DOHH2 (cell line): ENCODE measurements at regions not wholly inside any gene's neighbourhood (a gene's known extent, or its start where the extent isn't known, plus 50 kb on each side); places are given as distances from the start of the nearest gene placed in this dataset.
"Not testable (repeated sequence)": the region's sequence is repeated elsewhere in the genome, so short reads cannot be mapped to it uniquely, and the experiment has no call there.

Experiments used
- H3F3A ChIP-seq: fragments of 200-600 bp; sonication (generic), shearing (Covaris generic); 2 replicates; pipeline ENCODE4 v1.6.0; 2016; ENCODE audit warnings: antibody characterized with exemption, mild to moderate bottlenecking; ENCODE audit not compliant: control insufficient read depth, insufficient read depth
- H3K27ac ChIP-seq: fragments of 200-600 bp; sonication (generic); 2 replicates; pipeline ENCODE4 v1.5.1; 2014; ENCODE audit warnings: low read depth, mild to moderate bottlenecking, low read length, moderate library complexity
- H3K27me3 ChIP-seq: fragments of 200-600 bp; sonication (generic); 2 replicates; pipeline ENCODE4 v1.6.1; 2014; ENCODE audit warnings: mild to moderate bottlenecking, low read length, mixed read lengths; ENCODE audit not compliant: control insufficient read depth
- H3K36me3 ChIP-seq: fragments of 200-600 bp; sonication (generic); 2 replicates; pipeline ENCODE4 v1.6.1; 2014; ENCODE audit warnings: mild to moderate bottlenecking, low read length, moderate library complexity, mixed read lengths; ENCODE audit not compliant: control insufficient read depth
- H3K4me1 ChIP-seq: fragments of 200-600 bp; sonication (generic); 2 replicates; pipeline ENCODE4 v1.6.1; 2014; ENCODE audit warnings: mild to moderate bottlenecking, low read length, mixed read lengths; ENCODE audit not compliant: control insufficient read depth
- H3K4me2 ChIP-seq: fragments of 200-600 bp; sonication (generic); 2 replicates; pipeline ENCODE4 v1.6.0; 2014; ENCODE audit warnings: mild to moderate bottlenecking, low read length, moderate library complexity
- H3K4me3 ChIP-seq: fragments of 200-600 bp; sonication (generic); 2 replicates; pipeline ENCODE4 v1.5.1; 2014; ENCODE audit warnings: mild to moderate bottlenecking, low read length, mixed read lengths
- H3K79me2 ChIP-seq: fragments of 200-600 bp; sonication (generic); 2 replicates; pipeline ENCODE4 v1.6.1; 2014; ENCODE audit warnings: mild to moderate bottlenecking, low read length, mixed read lengths; ENCODE audit not compliant: control insufficient read depth
- H3K9me2 ChIP-seq: fragments of 200-600 bp; sonication (generic); replicated peaks from 2 replicates; pipeline ENCODE4 v1.6.1; 2014; ENCODE audit warnings: mild to moderate bottlenecking, low read length, mixed read lengths; ENCODE audit not compliant: control insufficient read depth
- H3K9me3 ChIP-seq: fragments of 200-600 bp; sonication (generic); 2 replicates; pipeline ENCODE4 v1.6.1; 2014; ENCODE audit warnings: antibody characterized with exemption, low read length, mixed read lengths; ENCODE audit not compliant: control insufficient read depth, insufficient read depth
- H4K20me1 ChIP-seq: fragments of 200-600 bp; sonication (generic); 2 replicates; pipeline ENCODE4 v1.6.0; 2014; ENCODE audit warnings: low read depth, mild to moderate bottlenecking, antibody characterized with exemption, low read length, moderate library complexity; ENCODE audit not compliant: control insufficient read depth, insufficient read depth
- EZH2phosphoT487 ChIP-seq: fragments of 200-600 bp; sonication (generic); IDR thresholded peaks from 2 replicates; pipeline ENCODE4 v1.6.1; 2017; ENCODE audit warnings: borderline replicate concordance, mild to moderate bottlenecking, antibody characterized with exemption, low read length, moderate library complexity, mixed read lengths
- TF ChIP-seq, protein P1 (sequence below): fragments of 200-600 bp; sonication (generic); IDR thresholded peaks from one replicate; pipeline ENCODE4 v1.5.1; 2014; ENCODE audit warnings: antibody characterized with exemption, mild to moderate bottlenecking, low read depth, low read length; ENCODE audit not compliant: poor library complexity, severe bottlenecking

- no peak overlapping the region for H3K4me3 ChIP-seq
- no peaks in the 10 kb centered on the region for H3K36me3 ChIP-seq
- no peaks in the 10 kb centered on the region for H3K79me2 ChIP-seq
- no peaks in the 10 kb centered on the region for H3K4me1 ChIP-seq
- no peaks in the 10 kb centered on the region for H3F3A ChIP-seq
- TF ChIP-seq, protein P1, sequence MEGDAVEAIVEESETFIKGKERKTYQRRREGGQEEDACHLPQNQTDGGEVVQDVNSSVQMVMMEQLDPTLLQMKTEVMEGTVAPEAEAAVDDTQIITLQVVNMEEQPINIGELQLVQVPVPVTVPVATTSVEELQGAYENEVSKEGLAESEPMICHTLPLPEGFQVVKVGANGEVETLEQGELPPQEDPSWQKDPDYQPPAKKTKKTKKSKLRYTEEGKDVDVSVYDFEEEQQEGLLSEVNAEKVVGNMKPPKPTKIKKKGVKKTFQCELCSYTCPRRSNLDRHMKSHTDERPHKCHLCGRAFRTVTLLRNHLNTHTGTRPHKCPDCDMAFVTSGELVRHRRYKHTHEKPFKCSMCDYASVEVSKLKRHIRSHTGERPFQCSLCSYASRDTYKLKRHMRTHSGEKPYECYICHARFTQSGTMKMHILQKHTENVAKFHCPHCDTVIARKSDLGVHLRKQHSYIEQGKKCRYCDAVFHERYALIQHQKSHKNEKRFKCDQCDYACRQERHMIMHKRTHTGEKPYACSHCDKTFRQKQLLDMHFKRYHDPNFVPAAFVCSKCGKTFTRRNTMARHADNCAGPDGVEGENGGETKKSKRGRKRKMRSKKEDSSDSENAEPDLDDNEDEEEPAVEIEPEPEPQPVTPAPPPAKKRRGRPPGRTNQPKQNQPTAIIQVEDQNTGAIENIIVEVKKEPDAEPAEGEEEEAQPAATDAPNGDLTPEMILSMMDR, result no peak
- TF ChIP-seq EZH2phosphoT487, result no peak
- no peaks in the 10 kb centered on the region for H4K20me1 ChIP-seq
- H3K4me2 ChIP-seq, result no peak overlapping the region
- H3K9me3 ChIP-seq, result no peaks in the 10 kb centered on the region
- H3K27me3 ChIP-seq, result no peaks in the 10 kb centered on the region
- no peak overlapping the region for H3K27ac ChIP-seq
- no peaks in the 10 kb centered on the region for H3K9me2 ChIP-seq
Observed at GRCh38 chr12:131573631-131574394, 137.1 kb upstream of the SFSWAP start.

DNA sequence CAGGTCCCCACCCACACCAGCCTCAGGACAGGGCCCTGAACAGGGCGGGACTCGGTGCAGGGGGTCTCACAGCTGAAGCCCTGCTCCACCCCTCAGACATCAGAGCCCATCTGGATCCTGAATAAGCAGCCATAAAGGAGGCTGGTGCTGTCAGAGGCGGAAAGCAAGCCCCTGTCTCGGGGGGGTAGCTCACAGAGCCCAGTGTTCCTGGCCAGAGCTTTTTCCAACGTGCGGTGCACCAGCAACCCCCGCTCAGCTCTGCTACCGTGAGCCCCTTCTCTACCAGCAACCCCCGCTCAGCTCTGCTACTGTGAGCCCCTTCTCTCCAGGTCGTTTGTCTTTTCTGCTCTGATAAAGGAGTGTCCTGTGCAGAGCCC lies 136.5 kb upstream of the SFSWAP start:
- Histone ChIP-seq H3K79me2 (no peaks in the 10 kb centered on the region), H3K4me2 (no peak overlapping the region), H3K9me2 (no peaks in the 10 kb centered on the region), H4K20me1 (no peaks in the 10 kb centered on the region), H3K27me3 (no peaks in the 10 kb centered on the region), H3K36me3 (no peaks in the 10 kb centered on the region), H3F3A (no peaks in the 10 kb centered on the region), H3K9me3 (no peaks in the 10 kb centered on the region), H3K4me3 (no peak overlapping the region), H3K4me1 (no peaks in the 10 kb centered on the region), H3K27ac (no peak overlapping the region)
- TF ChIP-seq, protein P1, result no peak
- no peak for TF ChIP-seq EZH2phosphoT487

- H3K36me3 ChIP-seq, result no peaks in the 10 kb centered on the region
- H3K9me3 ChIP-seq, result no peaks in the 10 kb centered on the region
- H3K4me3 ChIP-seq, result no peak overlapping the region
- no peaks in the 10 kb centered on the region for H3F3A ChIP-seq
- no peaks in the 10 kb centered on the region for H3K79me2 ChIP-seq
- TF ChIP-seq, protein P1, result no peak
- TF ChIP-seq EZH2phosphoT487, result no peak
- H3K27ac ChIP-seq, result no peak overlapping the region
- H3K4me1 ChIP-seq, result no peaks in the 10 kb centered on the region
- H3K27me3 ChIP-seq, result no peaks in the 10 kb centered on the region
- no peak overlapping the region for H3K4me2 ChIP-seq
- H3K9me2 ChIP-seq, result no peaks in the 10 kb centered on the region
- no peaks in the 10 kb centered on the region for H4K20me1 ChIP-seq
Observed at GRCh38 chr12:131575371-131575770, 135.5 kb upstream of the SFSWAP start.

DNA sequence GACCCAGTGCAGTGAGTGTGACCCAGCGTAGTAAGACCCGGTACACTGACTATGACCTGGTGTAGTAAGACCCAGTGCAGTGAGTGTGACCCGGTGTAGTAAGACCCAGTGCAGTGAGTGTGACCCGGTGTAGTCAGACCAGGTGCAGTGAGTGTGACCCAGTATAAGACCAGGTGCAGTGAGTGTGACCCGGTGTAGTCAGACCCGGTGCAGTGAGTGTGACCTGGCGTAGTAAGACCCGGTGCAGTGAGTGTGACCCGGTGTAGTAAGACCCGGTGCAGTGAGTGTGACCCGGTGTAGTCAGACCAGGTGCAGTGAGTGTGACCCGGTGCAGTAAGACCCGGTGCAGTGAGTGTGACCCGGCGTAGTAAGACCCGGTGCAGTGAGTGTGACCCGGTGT lies 134.2 kb upstream of the SFSWAP start:
- H3K27me3 ChIP-seq, H3K27ac ChIP-seq, H3F3A ChIP-seq, H3K9me2 ChIP-seq, H3K36me3 ChIP-seq, H3K9me3 ChIP-seq, H3K79me2 ChIP-seq, H3K4me3 ChIP-seq, H3K4me1 ChIP-seq, H4K20me1 ChIP-seq, H3K4me2 ChIP-seq: not testable (repeated sequence)
